H9 (cell line): ENCODE measurements at regions not wholly inside any gene's neighbourhood (a gene's known extent, or its start where the extent isn't known, plus 50 kb on each side); places are given as distances from the start of the nearest gene placed in this dataset.

Experiments used
- DNase-seq: peaks from one replicate; pipeline ENCODE4 v3.0.0-alpha.2; 2017
- H2AFZ ChIP-seq: one replicate; pipeline ENCODE4 v1.6.1; 2013; ENCODE audit warnings: mild to moderate bottlenecking, low read length, control low read depth, moderate library complexity
- H2AK5ac ChIP-seq: 2 replicates; pipeline ENCODE4 v1.6.1; 2013; ENCODE audit warnings: low read length, control low read depth, mixed read lengths; ENCODE audit not compliant: insufficient read length
- H2BK120ac ChIP-seq: one replicate; pipeline ENCODE4 v1.6.1; 2013; ENCODE audit warnings: low read depth, mild to moderate bottlenecking, low read length, control low read depth, inconsistent platforms; ENCODE audit not compliant: poor library complexity, severe bottlenecking
- H2BK12ac ChIP-seq: 2 replicates; pipeline ENCODE4 v1.6.1; 2013; ENCODE audit warnings: low read length, control low read depth, mixed read lengths, low read depth; ENCODE audit not compliant: insufficient read length
- H2BK15ac ChIP-seq: 2 replicates; pipeline ENCODE4 v1.6.1; 2013; ENCODE audit warnings: low read depth, low read length, control low read depth
- H2BK20ac ChIP-seq: one replicate; pipeline ENCODE4 v1.6.1; 2013; ENCODE audit warnings: low read depth, mild to moderate bottlenecking, low read length, control low read depth, inconsistent platforms; ENCODE audit not compliant: poor library complexity, severe bottlenecking
- H2BK5ac ChIP-seq: 2 replicates; pipeline ENCODE4 v1.6.1; 2013; ENCODE audit warnings: low read length, control low read depth, mixed read lengths; ENCODE audit not compliant: insufficient read length
- H3K14ac ChIP-seq: 2 replicates; pipeline ENCODE4 v1.6.1; 2013; ENCODE audit warnings: low read length, control low read depth; ENCODE audit not compliant: insufficient read depth
- H3K18ac ChIP-seq: 2 replicates; pipeline ENCODE4 v1.6.1; 2013; ENCODE audit warnings: low read depth, mild to moderate bottlenecking, mixed read lengths, low read length, control low read depth; ENCODE audit not compliant: insufficient read length
- H3K23ac ChIP-seq: 2 replicates; pipeline ENCODE4 v1.6.1; 2013; ENCODE audit warnings: low read length, control low read depth, mixed read lengths, low read depth; ENCODE audit not compliant: insufficient read length
- H3K23me2 ChIP-seq: 2 replicates; pipeline ENCODE4 v1.6.1; 2013; ENCODE audit warnings: low read depth, mild to moderate bottlenecking, mixed read lengths, low read length, control low read depth; ENCODE audit not compliant: insufficient read length, poor library complexity, severe bottlenecking
- H3K27ac ChIP-seq: 2 replicates; pipeline ENCODE4 v1.5.1; 2013; ENCODE audit warnings: low read length, control low read depth, mixed read lengths, low read depth; ENCODE audit not compliant: insufficient read length
- H3K27me3 ChIP-seq: 2 replicates; pipeline ENCODE4 v1.6.1; 2013; ENCODE audit warnings: low read length, control low read depth, inconsistent platforms; ENCODE audit not compliant: insufficient read depth
- H3K4ac ChIP-seq: 2 replicates; pipeline ENCODE4 v1.6.1; 2013; ENCODE audit warnings: low read depth, mild to moderate bottlenecking, control low read depth, inconsistent platforms, low read length, moderate library complexity
- H3K4me1 ChIP-seq: 2 replicates; pipeline ENCODE4 v1.6.1; 2013; ENCODE audit warnings: low read length, control low read depth, inconsistent platforms; ENCODE audit not compliant: insufficient read depth
- H3K4me2 ChIP-seq: 2 replicates; pipeline ENCODE4 v1.6.1; 2013; ENCODE audit warnings: low read length, control low read depth, mixed read lengths; ENCODE audit not compliant: insufficient read length, insufficient read depth
- H3K56ac ChIP-seq: 2 replicates; pipeline ENCODE4 v1.6.1; 2013; ENCODE audit warnings: low read depth, mild to moderate bottlenecking, mixed read lengths, low read length, control low read depth; ENCODE audit not compliant: insufficient read length
- H3K79me1 ChIP-seq: 2 replicates; pipeline ENCODE4 v1.6.1; 2013; ENCODE audit warnings: low read depth, mild to moderate bottlenecking, moderate library complexity, low read length, control low read depth, inconsistent platforms; ENCODE audit not compliant: insufficient read depth, poor library complexity, severe bottlenecking
- H3K79me2 ChIP-seq: 2 replicates; pipeline ENCODE4 v1.6.1; 2013; ENCODE audit warnings: low read length, control low read depth, inconsistent platforms; ENCODE audit not compliant: insufficient read depth
- H3K9ac ChIP-seq: 2 replicates; pipeline ENCODE4 v1.6.1; 2013; ENCODE audit warnings: low read length, control low read depth, mixed read lengths; ENCODE audit not compliant: insufficient read length; ENCODE audit errors: extremely low read depth
- H3K9me3 ChIP-seq: one replicate; pipeline ENCODE4 v1.6.1; 2013; ENCODE audit warnings: low read depth, low read length, inconsistent platforms; ENCODE audit not compliant: control insufficient read depth
- H3T11ph ChIP-seq: one replicate; pipeline ENCODE4 v1.6.1; 2013; ENCODE audit warnings: mild to moderate bottlenecking, low read length, control low read depth, inconsistent platforms
- H4K20me1 ChIP-seq: one replicate; pipeline ENCODE4 v1.6.1; 2013; ENCODE audit not compliant: control insufficient read depth, insufficient read length, insufficient read depth
- H4K5ac ChIP-seq: 2 replicates; pipeline ENCODE4 v1.6.1; 2013; ENCODE audit warnings: low read depth, mild to moderate bottlenecking, mixed read lengths, low read length, control low read depth; ENCODE audit not compliant: insufficient read length
- H4K8ac ChIP-seq: replicated peaks from 2 replicates; pipeline ENCODE4 v1.6.1; 2013; ENCODE audit warnings: low read length, control low read depth, mixed read lengths, low read depth; ENCODE audit not compliant: insufficient read length
- H4K91ac ChIP-seq: 2 replicates; pipeline ENCODE4 v1.6.1; 2013; ENCODE audit warnings: low read depth, mild to moderate bottlenecking, moderate library complexity, mixed read lengths, low read length, control low read depth; ENCODE audit not compliant: insufficient read length
- H3K27ac Mint-ChIP-seq, 3 experiments: 2 replicates in 2 of 3; 3 replicates in 1 of 3; pipeline ENCODE4 v1.8.0; 2020 to 2021; ENCODE audit warnings: mixed read lengths in 3 of 3, mild to moderate bottlenecking in 1 of 3, moderate library complexity in 1 of 3
- H3K27me3 Mint-ChIP-seq: 2 replicates; pipeline ENCODE4 v1.8.0; 2021; ENCODE audit warnings: low read depth, mild to moderate bottlenecking, moderate library complexity, mixed read lengths
- H3K36me3 Mint-ChIP-seq, 3 experiments: 2 replicates in 2 of 3; 3 replicates in 1 of 3; pipeline ENCODE4 v1.8.0; 2020 to 2021; ENCODE audit warnings: low read depth in 3 of 3, mixed read lengths in 3 of 3; ENCODE audit not compliant: insufficient read depth in 1 of 3
- H3K4me1 Mint-ChIP-seq, 2 experiments: 2 replicates each; pipeline ENCODE4 v1.8.0; 2020; ENCODE audit warnings: mixed read lengths in 2 of 2
- H3K4me3 Mint-ChIP-seq, 2 experiments: 2 replicates in 1 of 2; 3 replicates in 1 of 2; pipeline ENCODE4 v1.8.0; 2020 to 2021; ENCODE audit warnings: mild to moderate bottlenecking in 2 of 2, mixed read lengths in 2 of 2, moderate library complexity in 1 of 2
- H3K9me3 Mint-ChIP-seq, 2 experiments: 2 replicates in 1 of 2; 3 replicates in 1 of 2; pipeline ENCODE4 v1.8.0; 2020; ENCODE audit warnings: mild to moderate bottlenecking in 2 of 2, mixed read lengths in 2 of 2, moderate library complexity in 1 of 2
- CTCF ChIP-seq: fragments of 200-600 bp; sonication (generic); conservative IDR thresholded peaks from 3 replicates; pipeline ENCODE4 v1.8.0; 2021; ENCODE audit warnings: antibody characterized with exemption, mild to moderate bottlenecking
- WGBS: extraction: QIAGEN DNeasy Blood & Tissue Kit; methylation state at CpG from one replicate; pipeline ENCODE4 v1.1.7; 2013; ENCODE audit warnings: missing lambda C conversion rate, low lambda C conversion rate, mixed read lengths; ENCODE audit not compliant: insufficient read length; ENCODE audit errors: extremely low coverage; 5-methylcytosine and 5-hydroxymethylcytosine counted together

GRCh38 chr10:78870458-78870857, 198.3 kb upstream of the ZMIZ1 start:
- H3K27ac Mint-ChIP-seq: no peak overlapping the region
- Histone ChIP-seq H2BK120ac (no peak overlapping the region), H3K4ac (no peak overlapping the region), H4K20me1 (no peaks in the 10 kb centered on the region), H3K9me3 (no peaks in the 10 kb centered on the region), H3K27me3 (no peaks in the 10 kb centered on the region), H3K18ac (no peak overlapping the region), H2AK5ac (no peak overlapping the region), H2AFZ (no peak overlapping the region), H3K4me1 (peaks cover 5% of the 10 kb centered on the region; the same call in 1 of the 2 replicates), H3K79me2 (no peaks in the 10 kb centered on the region), H2BK15ac (no peak overlapping the region), H2BK12ac (no peak overlapping the region), H2BK20ac (no peak overlapping the region), H3K56ac (no peak overlapping the region), H3K79me1 (no peaks in the 10 kb centered on the region), H3T11ph (no peak overlapping the region), H4K5ac (no peak overlapping the region), H3K14ac (no peak overlapping the region), H2BK5ac (no peak overlapping the region), H3K9ac (no peak overlapping the region), H4K8ac (no peak overlapping the region), H3K23ac (no peak overlapping the region), H3K4me2 (no peak overlapping the region), H3K27ac (no peak overlapping the region), H3K23me2 (no peaks in the 10 kb centered on the region), H4K91ac (no peak overlapping the region)
- WGBS: no CpG with 5 or more reads among the region's 3 CpGs
- peaks cover 72% of the 10 kb centered on the region for H3K27me3 Mint-ChIP-seq
- peaks cover 13 to 16% of the 10 kb centered on the region in 2 experiments for H3K4me1 Mint-ChIP-seq
- H3K36me3 Mint-ChIP-seq: no peaks in the 10 kb centered on the region; a peak in 1 of 7 replicates
- H3K4me3 Mint-ChIP-seq: no peak overlapping the region
- no peak for TF ChIP-seq CTCF
- H3K9me3 Mint-ChIP-seq: no peaks in the 10 kb centered on the region
- DNase-seq: no peak
